Suprapubic skin (tissue), 4 donors: ENCODE measurements at regions not wholly inside any gene's neighbourhood (a gene's known extent, or its start where the extent isn't known, plus 50 kb on each side); places are given as distances from the start of the nearest gene placed in this dataset.

Experiments used
- CTCF ChIP-seq, 2 donors: fragments of 200-600 bp in 1 of 2; fragments of 450-650 bp in 1 of 2; sonication (generic) in 1 of 2; IDR thresholded peaks; one replicate each; pipeline ENCODE4 v1.5.1; 2016 to 2019; ENCODE audit warnings: antibody characterized with exemption in 2 of 2, mild to moderate bottlenecking in 1 of 2, moderate library complexity in 1 of 2
- EP300 ChIP-seq: sonication (generic); formaldehyde crosslinking; IDR thresholded peaks from one replicate; pipeline ENCODE4 v1.6.1; 2017; ENCODE audit warnings: antibody characterized with exemption
- POLR2A ChIP-seq, 2 donors: fragments of 450-650 bp; IDR thresholded peaks; one replicate each; pipeline ENCODE4 v1.6.1; 2017; ENCODE audit warnings: antibody characterized with exemption in 2 of 2, mild to moderate bottlenecking in 2 of 2, moderate library complexity in 2 of 2
- POLR2AphosphoS5 ChIP-seq, 3 donors: sonication (generic); formaldehyde crosslinking; IDR thresholded peaks; one replicate each; pipeline ENCODE4 v1.6.1; 2017; ENCODE audit warnings: antibody characterized with exemption in 3 of 3

GRCh38 chr3:174685796-174686195 lies 173.3 kb upstream of the NAALADL2 start:
- TF ChIP-seq CTCF (IDR thresholded peaks at IDR 0.05) (no peak), POLR2AphosphoS5 (IDR thresholded peaks at IDR 0.05) (no peak), POLR2A (IDR thresholded peaks at IDR 0.05) (no peak), EP300 (no peak)
